ENCODE measurements at regions not wholly inside any gene's neighbourhood (a gene's known extent, or its start where the extent isn't known, plus 50 kb on each side); places are given as distances from the start of the nearest gene placed in this dataset.

DNA sequence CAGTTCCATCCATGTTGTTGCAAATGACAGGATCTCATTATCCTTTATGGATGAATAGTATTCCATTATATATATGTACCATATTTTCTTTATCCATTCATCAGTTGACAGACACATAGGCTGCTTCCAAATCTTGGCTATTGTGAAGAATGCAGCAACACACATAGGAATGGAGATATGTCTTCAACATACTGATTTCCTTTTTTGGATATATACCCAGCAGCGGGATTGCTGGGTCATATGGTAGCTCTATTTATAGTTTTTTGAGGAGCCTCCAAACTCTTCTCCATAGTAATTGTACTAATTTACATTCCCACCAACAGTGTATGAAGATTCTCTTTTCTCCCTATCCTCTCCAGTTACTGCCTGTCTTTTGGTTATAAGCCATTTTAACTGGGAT, 383.9 kb upstream of the CHORDC1 start:
- no peak for TF ChIP-seq TP53 (CRISPR knock-in tag; IDR thresholded peaks at IDR 0.05)
- TF ChIP-seq, protein P1, sequence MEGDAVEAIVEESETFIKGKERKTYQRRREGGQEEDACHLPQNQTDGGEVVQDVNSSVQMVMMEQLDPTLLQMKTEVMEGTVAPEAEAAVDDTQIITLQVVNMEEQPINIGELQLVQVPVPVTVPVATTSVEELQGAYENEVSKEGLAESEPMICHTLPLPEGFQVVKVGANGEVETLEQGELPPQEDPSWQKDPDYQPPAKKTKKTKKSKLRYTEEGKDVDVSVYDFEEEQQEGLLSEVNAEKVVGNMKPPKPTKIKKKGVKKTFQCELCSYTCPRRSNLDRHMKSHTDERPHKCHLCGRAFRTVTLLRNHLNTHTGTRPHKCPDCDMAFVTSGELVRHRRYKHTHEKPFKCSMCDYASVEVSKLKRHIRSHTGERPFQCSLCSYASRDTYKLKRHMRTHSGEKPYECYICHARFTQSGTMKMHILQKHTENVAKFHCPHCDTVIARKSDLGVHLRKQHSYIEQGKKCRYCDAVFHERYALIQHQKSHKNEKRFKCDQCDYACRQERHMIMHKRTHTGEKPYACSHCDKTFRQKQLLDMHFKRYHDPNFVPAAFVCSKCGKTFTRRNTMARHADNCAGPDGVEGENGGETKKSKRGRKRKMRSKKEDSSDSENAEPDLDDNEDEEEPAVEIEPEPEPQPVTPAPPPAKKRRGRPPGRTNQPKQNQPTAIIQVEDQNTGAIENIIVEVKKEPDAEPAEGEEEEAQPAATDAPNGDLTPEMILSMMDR (IDR thresholded peaks at IDR 0.05) = no peak
